Keratinocyte (primary cell): ENCODE measurements at regions not wholly inside any gene's neighbourhood (a gene's known extent, or its start where the extent isn't known, plus 50 kb on each side); places are given as distances from the start of the nearest gene placed in this dataset.

Experiments used
- DNase-seq: peaks from one replicate; pipeline ENCODE4 v3.0.0-alpha.2; 2011; ENCODE audit warnings: low read depth, missing footprints, low spot score
- FAIRE-seq: peaks from 2 replicates; lab custom pipeline; 2011; peaks lifted over from hg19 to GRCh38; lab: Jason Lieb, UNC
- H2AFZ ChIP-seq: 2 replicates; pipeline ENCODE4 v1.6.0; 2012; ENCODE audit warnings: low read length, control low read depth, inconsistent platforms; ENCODE audit not compliant: control insufficient read depth
- H3K27ac ChIP-seq: 2 replicates; pipeline ENCODE4 v1.5.1; 2011; ENCODE audit warnings: low read length; ENCODE audit not compliant: control insufficient read depth, insufficient read depth
- H3K27me3 ChIP-seq: 3 replicates; pipeline ENCODE4 v1.6.0; 2011; ENCODE audit warnings: low read length; ENCODE audit not compliant: control insufficient read depth, insufficient read depth; ENCODE audit errors: extremely low read depth
- H3K36me3 ChIP-seq, 2 experiments: 2 replicates in 1 of 2; 3 replicates in 1 of 2; pipeline ENCODE4 v1.5.1; 2011; ENCODE audit warnings: low read length in 2 of 2, mild to moderate bottlenecking in 1 of 2; ENCODE audit not compliant: control insufficient read depth in 2 of 2, insufficient read depth in 2 of 2; ENCODE audit errors: extremely low read depth in 1 of 2
- H3K4me1 ChIP-seq: 3 replicates; pipeline ENCODE4 v1.5.1; 2011; ENCODE audit warnings: low read length; ENCODE audit not compliant: control insufficient read depth, insufficient read depth; ENCODE audit errors: extremely low read depth
- H3K4me2 ChIP-seq: 3 replicates; pipeline ENCODE4 v1.6.0; 2011; ENCODE audit warnings: low read depth, low read length; ENCODE audit not compliant: control insufficient read depth, insufficient read depth; ENCODE audit errors: extremely low read depth
- H3K4me3 ChIP-seq, 3 experiments: fragments of 200-600 bp in 1 of 3; sonication (generic) in 1 of 3; 2 replicates in 2 of 3; 3 replicates in 1 of 3; pipeline ENCODE4 v1.5.1; 2011 to 2016; ENCODE audit warnings: low read length in 3 of 3, mild to moderate bottlenecking in 3 of 3, control low read depth in 2 of 3, inconsistent platforms in 1 of 3, low read depth in 1 of 3, mixed read lengths in 1 of 3, mixed run types in 1 of 3, moderate library complexity in 1 of 3; ENCODE audit not compliant: control insufficient read depth in 2 of 3, insufficient read depth in 2 of 3; ENCODE audit errors: extremely low read depth in 1 of 3
- H3K79me2 ChIP-seq: 2 replicates; pipeline ENCODE4 v1.6.0; 2012; ENCODE audit warnings: low read length; ENCODE audit not compliant: control insufficient read depth, insufficient read depth
- H3K9ac ChIP-seq: 3 replicates; pipeline ENCODE4 v1.6.0; 2011; ENCODE audit warnings: low read length; ENCODE audit not compliant: control insufficient read depth, insufficient read depth; ENCODE audit errors: extremely low read depth
- H3K9me1 ChIP-seq: 3 replicates; pipeline ENCODE4 v1.6.0; 2011; ENCODE audit warnings: low read length; ENCODE audit not compliant: control insufficient read depth, insufficient read depth; ENCODE audit errors: extremely low read depth
- H3K9me3 ChIP-seq: 2 replicates; pipeline ENCODE4 v1.5.1; 2012; ENCODE audit warnings: low read depth, low read length; ENCODE audit not compliant: control insufficient read depth
- H4K20me1 ChIP-seq: 3 replicates; pipeline ENCODE4 v1.6.0; 2011; ENCODE audit warnings: low read length; ENCODE audit not compliant: control insufficient read depth, insufficient read depth; ENCODE audit errors: extremely low read depth
- CTCF ChIP-seq, 3 experiments: IDR thresholded peaks in 1 of 3; conservative IDR thresholded peaks in 1 of 3; optimal IDR thresholded peaks in 1 of 3; 2 replicates in 2 of 3; 3 replicates in 1 of 3; pipeline versions ENCODE3 to v1.5.1; 2011; ENCODE audit warnings: low read length in 3 of 3, mild to moderate bottlenecking in 3 of 3, moderate library complexity in 2 of 3, control low read depth in 1 of 3, inconsistent platforms in 1 of 3; ENCODE audit not compliant: insufficient read depth in 2 of 3; ENCODE audit errors: extremely low read depth in 1 of 3
- EZH2 ChIP-seq: IDR thresholded peaks from one replicate; pipeline ENCODE4 v1.6.1; 2012; ENCODE audit warnings: inconsistent platforms, mild to moderate bottlenecking, low read length, moderate library complexity
- dilution Hi-C: fragments of 300-500 bp; cut with MboI; formaldehyde crosslinking; loops from one replicate; pipeline ENCODE4 v1.7.0; 2020; ENCODE audit warnings: low sequenced_read_pairs; ENCODE audit not compliant: extremely low pct_ligation_motif_present

- no peaks in the 10 kb centered on the region for H4K20me1 ChIP-seq
- no peaks in the 10 kb centered on the region for H3K79me2 ChIP-seq
- FAIRE-seq = no peak
- H3K36me3 ChIP-seq = no peaks in the 10 kb centered on the region
- H3K4me1 ChIP-seq = peaks cover 16% of the 10 kb centered on the region
- TF ChIP-seq CTCF (optimal IDR thresholded peaks at IDR 0.05 in 1 of 3, IDR thresholded peaks at IDR 0.05 in 1 of 3, conservative IDR thresholded peaks at IDR 0.05 in 1 of 3; ENCODE audit: extremely low read depth in 1 of 3, insufficient read depth in 2 of 3, low read length in 3 of 3) (no peak), EZH2 (no peak)
- H3K9me1 ChIP-seq = no peaks in the 10 kb centered on the region
- no peaks in the 10 kb centered on the region for H3K9me3 ChIP-seq
- no peak overlapping the region for H3K27ac ChIP-seq
- no peak overlapping the region for H3K4me2 ChIP-seq
- H3K4me3 ChIP-seq = no peak overlapping the region
- H3K27me3 ChIP-seq = no peaks in the 10 kb centered on the region
- DNase-seq = no peak
- no peak overlapping the region for H2AFZ ChIP-seq
- H3K9ac ChIP-seq = no peak overlapping the region
- dilution Hi-C loops = no loop called here
These were observed 2049.7 kb downstream of the ARAP2 start for GRCh38 chr4:34194585-34194984.

GRCh38 chr4:34196375-34196774 is 2047.9 kb downstream of the ARAP2 start:
- Histone ChIP-seq H3K4me2 (no peak overlapping the region), H3K27ac (no peak overlapping the region), H4K20me1 (no peaks in the 10 kb centered on the region), H3K9me1 (no peaks in the 10 kb centered on the region), H3K36me3 (no peaks in the 10 kb centered on the region), H3K9ac (no peak overlapping the region), H3K9me3 (no peaks in the 10 kb centered on the region), H3K79me2 (no peaks in the 10 kb centered on the region), H3K4me1 (peaks cover 13% of the 10 kb centered on the region), H2AFZ (no peak overlapping the region), H3K27me3 (no peaks in the 10 kb centered on the region), H3K4me3 (no peak overlapping the region)
- dilution Hi-C loops = no loop called here
- DNase-seq = no peak
- TF ChIP-seq CTCF (optimal IDR thresholded peaks at IDR 0.05 in 1 of 3, IDR thresholded peaks at IDR 0.05 in 1 of 3, conservative IDR thresholded peaks at IDR 0.05 in 1 of 3; ENCODE audit: extremely low read depth in 1 of 3, insufficient read depth in 2 of 3, low read length in 3 of 3) (no peak), EZH2 (no peak)
- FAIRE-seq = no peak
